Testis (tissue), 2 donors: ENCODE measurements at regions not wholly inside any gene's neighbourhood (a gene's known extent, or its start where the extent isn't known, plus 50 kb on each side); places are given as distances from the start of the nearest gene placed in this dataset.
A peak's percentile ranks its signal among the peaks of the same experiment; 100 is the strongest.

Experiments
- DNase-seq: peaks from one replicate; pipeline ENCODE4 v3.0.0-alpha.2; 2019
- H3K27ac ChIP-seq, 2 donors: fragments of 200-600 bp; sonication (generic); one replicate each; pipeline ENCODE4 v1.5.1; 2019
- H3K27me3 ChIP-seq: fragments of 200-600 bp; sonication (generic); one replicate; pipeline ENCODE4 v1.5.1; 2019
- H3K36me3 ChIP-seq: fragments of 200-600 bp; sonication (generic); one replicate; pipeline ENCODE4 v1.5.1; 2017; ENCODE audit warnings: low read depth; ENCODE audit errors: missing control alignments
- H3K4me1 ChIP-seq: fragments of 200-600 bp; sonication (generic); one replicate; pipeline ENCODE4 v1.5.1; 2019
- H3K4me3 ChIP-seq, 2 donors: fragments of 200-600 bp; sonication (generic); one replicate each; pipeline ENCODE4 v1.5.1; 2017 to 2019
- H3K9me3 ChIP-seq: fragments of 200-600 bp; sonication (generic); one replicate; pipeline ENCODE4 v1.5.1; 2017
- POLR2A ChIP-seq: fragments of 450-650 bp; IDR thresholded peaks from one replicate; pipeline ENCODE4 v1.6.1; 2017; ENCODE audit warnings: antibody characterized with exemption, mild to moderate bottlenecking, moderate library complexity
- WGBS, 2 donors: methylation state at CpG; one replicate each; pipeline ENCODE4 v1.1.5; 2018; 5-methylcytosine and 5-hydroxymethylcytosine counted together
- intact Hi-C: fragments of 100-400 bp; cut with DNase I; formaldehyde crosslinking; loops from one replicate; pipeline ENCODE4 v1.15.1; 2023; ENCODE audit warnings: low total_unique reads
- TF ChIP-seq, protein P1 (sequence below), 3 experiments: fragments of 450-650 bp in 2 of 3; fragments of 200-600 bp in 1 of 3; sonication (generic) in 1 of 3; IDR thresholded peaks; one replicate each; pipeline ENCODE4 v1.5.1; 2016 to 2019; ENCODE audit warnings: antibody characterized with exemption in 3 of 3, mild to moderate bottlenecking in 2 of 3, moderate library complexity in 1 of 3

DNA sequence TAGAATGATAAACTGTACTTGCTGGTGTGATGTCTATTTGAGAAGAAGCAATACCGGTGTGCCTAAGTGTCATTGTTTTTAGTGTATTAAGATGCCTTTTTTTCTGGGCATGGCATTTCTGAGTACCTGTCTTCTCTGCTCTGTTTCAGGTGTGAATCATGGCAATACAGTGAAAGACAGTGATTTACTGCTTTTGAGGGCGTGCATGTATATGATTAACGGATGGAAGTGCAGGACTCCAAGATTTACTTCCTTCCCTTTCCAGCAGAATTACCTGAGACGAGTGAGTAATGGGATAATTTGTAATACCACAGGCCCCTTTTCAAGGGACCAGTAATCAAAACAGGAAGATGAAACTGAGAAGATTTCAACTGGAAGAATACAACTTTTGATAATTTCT lies 315.8 kb downstream of the SOX4 start:
- Histone ChIP-seq H3K27me3 (no peaks in the 10 kb centered on the region), H3K4me3 (no peak overlapping the region), H3K27ac (no peak overlapping the region), H3K4me1 (no peaks in the 10 kb centered on the region), H3K36me3 (no peaks in the 10 kb centered on the region), H3K9me3 (no peaks in the 10 kb centered on the region)
- TF ChIP-seq, protein P1, sequence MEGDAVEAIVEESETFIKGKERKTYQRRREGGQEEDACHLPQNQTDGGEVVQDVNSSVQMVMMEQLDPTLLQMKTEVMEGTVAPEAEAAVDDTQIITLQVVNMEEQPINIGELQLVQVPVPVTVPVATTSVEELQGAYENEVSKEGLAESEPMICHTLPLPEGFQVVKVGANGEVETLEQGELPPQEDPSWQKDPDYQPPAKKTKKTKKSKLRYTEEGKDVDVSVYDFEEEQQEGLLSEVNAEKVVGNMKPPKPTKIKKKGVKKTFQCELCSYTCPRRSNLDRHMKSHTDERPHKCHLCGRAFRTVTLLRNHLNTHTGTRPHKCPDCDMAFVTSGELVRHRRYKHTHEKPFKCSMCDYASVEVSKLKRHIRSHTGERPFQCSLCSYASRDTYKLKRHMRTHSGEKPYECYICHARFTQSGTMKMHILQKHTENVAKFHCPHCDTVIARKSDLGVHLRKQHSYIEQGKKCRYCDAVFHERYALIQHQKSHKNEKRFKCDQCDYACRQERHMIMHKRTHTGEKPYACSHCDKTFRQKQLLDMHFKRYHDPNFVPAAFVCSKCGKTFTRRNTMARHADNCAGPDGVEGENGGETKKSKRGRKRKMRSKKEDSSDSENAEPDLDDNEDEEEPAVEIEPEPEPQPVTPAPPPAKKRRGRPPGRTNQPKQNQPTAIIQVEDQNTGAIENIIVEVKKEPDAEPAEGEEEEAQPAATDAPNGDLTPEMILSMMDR (IDR thresholded peaks at IDR 0.05), result no peak
- TF ChIP-seq POLR2A, result no peak
- intact Hi-C loops, result no loop called here
- 88 to 91% methylated on average over 4 of the region's 4 CpGs for WGBS, 2 donors
- DNase-seq, result no peak

DNA sequence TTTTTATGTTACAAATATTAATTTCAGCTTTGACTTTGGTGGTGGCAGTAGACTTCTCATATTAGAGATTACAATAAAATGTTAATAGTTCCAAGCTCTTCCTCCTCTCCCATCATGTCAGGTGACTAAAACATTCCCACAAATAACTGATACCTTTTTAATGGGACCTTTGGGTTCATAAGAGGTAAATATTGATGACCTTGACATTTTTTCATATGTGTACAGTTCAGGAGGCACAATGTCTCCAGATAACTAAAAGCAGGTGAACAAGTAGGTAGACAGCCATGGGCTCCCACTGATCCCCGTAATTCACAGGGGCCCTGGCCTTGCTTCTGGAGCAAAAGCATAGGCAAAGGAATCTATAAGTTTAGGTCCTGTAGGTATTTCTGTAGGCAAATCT lies 317.7 kb downstream of the SOX4 start:
- H3K27ac ChIP-seq, result no peak overlapping the region
- no peaks in the 10 kb centered on the region for H3K4me1 ChIP-seq
- H3K9me3 ChIP-seq, result no peaks in the 10 kb centered on the region
- DNase-seq, result no peak
- H3K36me3 ChIP-seq, result no peaks in the 10 kb centered on the region
- H3K27me3 ChIP-seq, result no peaks in the 10 kb centered on the region
- intact Hi-C loops, result no loop called here
- TF ChIP-seq POLR2A, result no peak
- TF ChIP-seq, protein P1 (IDR thresholded peaks at IDR 0.05), result no peak
- 85 to 89% methylated on average over 1 of the region's 1 CpG for WGBS, 2 donors
- no peak overlapping the region for H3K4me3 ChIP-seq

DNA sequence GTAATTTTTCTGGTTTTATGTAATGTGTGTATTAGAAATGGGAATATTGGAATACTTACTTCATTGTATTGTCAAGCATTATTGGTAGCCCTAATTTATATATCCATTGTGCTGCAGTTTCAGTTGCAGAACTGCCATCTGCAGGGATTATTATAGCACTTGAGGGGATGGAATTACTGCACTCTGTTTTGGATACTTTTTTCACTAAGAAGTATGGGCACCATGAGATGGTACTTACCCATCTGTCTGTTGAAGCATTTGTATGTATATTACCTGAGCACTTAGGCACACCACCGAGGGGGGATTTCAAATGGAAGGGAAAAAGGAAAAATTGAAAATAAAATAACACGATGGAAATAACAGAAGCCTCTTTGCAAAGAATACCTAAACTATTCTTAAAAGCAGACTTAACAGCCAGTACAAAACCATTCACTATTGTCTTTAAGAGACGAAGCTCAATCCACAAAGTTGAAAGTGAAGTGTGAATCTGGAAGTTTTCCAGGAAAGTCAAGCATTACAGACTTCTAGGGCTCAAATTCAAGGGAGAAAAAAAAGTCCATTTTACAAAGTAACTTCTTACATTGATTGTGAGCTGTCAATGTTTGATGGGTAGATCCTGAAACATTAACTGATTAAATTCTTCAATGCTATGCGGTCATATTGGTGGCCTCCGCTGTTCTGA lies 318.7 kb downstream of the SOX4 start:
- no peaks in the 10 kb centered on the region for H3K36me3 ChIP-seq
- WGBS, 2 donors, result 82 to 84% methylated on average over 5 of the region's 5 CpGs
- H3K4me3 ChIP-seq, result no peak overlapping the region
- H3K4me1 ChIP-seq, result no peaks in the 10 kb centered on the region
- H3K27me3 ChIP-seq, result no peaks in the 10 kb centered on the region
- H3K9me3 ChIP-seq, result no peaks in the 10 kb centered on the region
- H3K27ac ChIP-seq, result no peak overlapping the region
- intact Hi-C loops, result no loop called here
- no peak for DNase-seq
- TF ChIP-seq, protein P1 (IDR thresholded peaks at IDR 0.05), result no peak
- TF ChIP-seq POLR2A, result no peak

DNA sequence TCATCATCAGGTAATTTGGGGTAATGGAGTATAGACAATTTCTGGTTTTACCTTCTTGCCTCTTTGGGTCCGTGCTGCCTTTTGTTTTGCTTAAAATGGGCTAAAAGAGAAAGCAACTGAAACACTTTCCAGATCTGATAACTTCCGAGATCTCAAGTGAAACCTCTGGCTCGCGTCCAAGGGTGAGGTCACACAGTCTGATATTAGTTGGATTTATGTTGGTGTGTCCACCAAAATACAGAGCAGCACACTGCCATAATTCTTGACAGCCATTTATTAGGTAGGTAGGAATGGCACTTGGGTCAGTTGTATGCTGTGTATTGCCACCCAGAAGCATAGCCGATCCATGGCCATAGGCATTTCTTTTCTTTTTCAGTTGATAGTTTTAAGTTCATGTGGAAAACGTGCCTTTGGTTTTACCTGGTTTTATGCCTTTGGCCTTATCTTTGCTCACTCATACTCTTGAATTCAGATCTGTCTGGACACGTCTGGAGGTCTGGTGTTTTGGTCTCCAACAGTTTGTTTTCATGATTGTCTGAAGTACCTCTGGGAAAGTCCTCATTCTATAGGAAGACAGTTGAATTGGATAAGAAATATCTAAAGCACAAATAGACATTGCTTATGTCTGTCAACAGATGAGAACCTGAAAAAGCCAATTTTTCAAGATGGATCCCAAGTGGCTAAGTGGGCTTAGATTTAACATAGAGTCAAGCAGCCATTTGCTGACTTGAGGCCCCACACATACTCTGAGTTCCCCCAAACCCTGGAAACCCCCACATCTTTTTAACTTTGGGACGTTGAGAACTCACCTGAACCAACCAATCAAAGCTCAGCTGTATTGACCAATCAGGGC lies 320.8 kb downstream of the SOX4 start:
- Histone ChIP-seq H3K9me3 (no peaks in the 10 kb centered on the region), H3K27ac (no peak overlapping the region), H3K4me3 (no peak overlapping the region), H3K27me3 (no peaks in the 10 kb centered on the region), H3K4me1 (no peaks in the 10 kb centered on the region), H3K36me3 (no peaks in the 10 kb centered on the region)
- 59 to 62% methylated on average over 7 to 8 of the region's 8 CpGs for WGBS, 2 donors
- DNase-seq, result peak; percentile 32
- TF ChIP-seq, protein P1 (IDR thresholded peaks at IDR 0.05), result no peak
- TF ChIP-seq POLR2A, result no peak
- intact Hi-C loops, result no loop called here
